ENCODE measurements at regions not wholly inside any gene's neighbourhood (a gene's known extent, or its start where the extent isn't known, plus 50 kb on each side); places are given as distances from the start of the nearest gene placed in this dataset.

GRCh38 chr15:57865294-57865693, 158.8 kb downstream of the POLR2M start:
- TF ChIP-seq CTCF (IDR thresholded peaks at IDR 0.05) (peak; percentile 58), RAD21 (IDR thresholded peaks at IDR 0.05; ENCODE audit: low read length) (peak; percentile 27; the same call in 1 of the 2 replicates), FOXM1 (IDR thresholded peaks at IDR 0.05; ENCODE audit: low read depth) (no peak), ZBTB33 (IDR thresholded peaks at IDR 0.05; ENCODE audit: borderline replicate concordance, low read depth) (no peak), NFIC (IDR thresholded peaks at IDR 0.05; ENCODE audit: borderline replicate concordance) (no peak)

Measured in SK-N-SH (cell line).